GM21529 (cell line): ENCODE measurements at regions not wholly inside any gene's neighbourhood (a gene's known extent, or its start where the extent isn't known, plus 50 kb on each side); places are given as distances from the start of the nearest gene placed in this dataset.
"Not testable (repeated sequence)": the region's sequence is repeated elsewhere in the genome, so short reads cannot be mapped to it uniquely, and the experiment has no call there.

Experiments
- ATAC-seq: cut with Tn5 transposase; IDR thresholded peaks from one replicate; pipeline ENCODE4 v1.9.1; 2021; ENCODE audit not compliant: unreplicated experiment

- ATAC-seq: no peak
These were observed 230.0 kb upstream of the B3GALT2 start for GRCh38 chr1:193416226-193417024.

- ATAC-seq: no peak
These were observed 228.8 kb upstream of the B3GALT2 start for GRCh38 chr1:193415256-193415655.

- ATAC-seq: no peak
These were observed 227.0 kb upstream of the B3GALT2 start for GRCh38 chr1:193413376-193413775.

- ATAC-seq: no peak
These were observed 226.3 kb upstream of the B3GALT2 start for GRCh38 chr1:193412748-193413147.

GRCh38 chr1:193411714-193412113 is 225.3 kb upstream of the B3GALT2 start:
- ATAC-seq: no peak

GRCh38 chr1:193411215-193411614 is 224.8 kb upstream of the B3GALT2 start:
- ATAC-seq: no peak

GRCh38 chr1:193408782-193409293 is 222.4 kb upstream of the B3GALT2 start:
- no peak for ATAC-seq

GRCh38 chr1:193406901-193407300 is 220.5 kb upstream of the B3GALT2 start:
- no peak for ATAC-seq

GRCh38 chr1:193404236-193404635 is 217.8 kb upstream of the B3GALT2 start:
- no peak for ATAC-seq

GRCh38 chr1:193402977-193403376 is 216.6 kb upstream of the B3GALT2 start:
- ATAC-seq: no peak

GRCh38 chr1:193402037-193402436 is 215.6 kb upstream of the B3GALT2 start:
- ATAC-seq: no peak

- ATAC-seq: no peak
These were observed 207.9 kb upstream of the B3GALT2 start for GRCh38 chr1:193394336-193394735.

- ATAC-seq: no peak
These were observed 206.3 kb upstream of the B3GALT2 start for GRCh38 chr1:193392686-193393085.

GRCh38 chr1:193388683-193389082 is 202.3 kb upstream of the B3GALT2 start:
- no peak for ATAC-seq

GRCh38 chr1:193388165-193388564 is 201.8 kb upstream of the B3GALT2 start:
- no peak for ATAC-seq

GRCh38 chr1:193387406-193387805 is 201.0 kb upstream of the B3GALT2 start:
- no peak for ATAC-seq

GRCh38 chr1:193378451-193378850 is 192.0 kb upstream of the B3GALT2 start:
- not testable (repeated sequence) for ATAC-seq

GRCh38 chr1:193377472-193377871 is 191.1 kb upstream of the B3GALT2 start:
- ATAC-seq: no peak

GRCh38 chr1:193372553-193372952 is 186.1 kb upstream of the B3GALT2 start:
- no peak for ATAC-seq

- ATAC-seq: peak; percentile 79
These were observed 181.9 kb upstream of the B3GALT2 start for GRCh38 chr1:193368302-193368701.

- ATAC-seq: peak; percentile 28
These were observed 181.4 kb upstream of the B3GALT2 start for GRCh38 chr1:193367863-193368262.

GRCh38 chr1:193366764-193367507 is 180.5 kb upstream of the B3GALT2 start:
- no peak for ATAC-seq
